HepG2 (cell line): ENCODE measurements at regions not wholly inside any gene's neighbourhood (a gene's known extent, or its start where the extent isn't known, plus 50 kb on each side); places are given as distances from the start of the nearest gene placed in this dataset.
A peak's percentile ranks its signal among the peaks of the same experiment; 100 is the strongest.

Experiments
- ATAC-seq: fragments of 200-7000 bp; cut with Tn5 transposase; 3 replicates; pipeline ENCODE4 v1.9.1; 2020; ENCODE audit warnings: mild to moderate bottlenecking, moderate library complexity
- BruUV-seq: library from RNA; stranded (reverse); fragments of 400-500 nt; replicated peaks from 2 replicates; lab custom pipeline; 2021; lab: Mats Ljungman, UMichigan
- CTCF ChIA-PET: fragments of 300-600 bp; formaldehyde crosslinking; extraction: SDS; loops from one replicate; lab custom pipeline; 2021; ENCODE audit warnings: low total read pairs, inconsistent platforms, low intra/inter-chr PET ratio; lab: Yijun Ruan, JAX
- POLR2A ChIA-PET: fragments of 350-600 bp; sonication (Branson Sonifier 250); formaldehyde crosslinking; loops from one replicate; lab custom pipeline; 2020; ENCODE audit warnings: antibody characterized with exemption, inconsistent platforms; lab: Yijun Ruan, JAX
- DNase-seq: peaks from one replicate; pipeline ENCODE4 v3.0.0-alpha.2; 2015; ENCODE audit warnings: low spot score
- FAIRE-seq: peaks from 3 replicates; lab custom pipeline; 2011; peaks lifted over from hg19 to GRCh38; lab: Jason Lieb, UNC
- H2AFZ ChIP-seq: one replicate; pipeline ENCODE4 v1.6.1; 2011; ENCODE audit warnings: low read length, inconsistent platforms
- H3K27ac ChIP-seq: fragments of 300-600 bp; 3 replicates; pipeline ENCODE4 v1.8.0; 2011; ENCODE audit warnings: mixed run types, mild to moderate bottlenecking, mixed read lengths, low read length, inconsistent platforms; ENCODE audit not compliant: insufficient read depth; ENCODE audit errors: extremely low read length
- H3K27me3 ChIP-seq, 2 experiments: fragments of 200-600 bp in 1 of 2; 2 replicates in 1 of 2; 3 replicates in 1 of 2; pipeline versions ENCODE4 v1.6.0 to v1.8.0; 2011; ENCODE audit warnings: low read length in 2 of 2, mild to moderate bottlenecking in 2 of 2, moderate library complexity in 2 of 2, inconsistent platforms in 1 of 2; ENCODE audit not compliant: insufficient read depth in 2 of 2, control insufficient read depth in 1 of 2
- H3K36me3 ChIP-seq, 2 experiments: fragments of 200-600 bp in 1 of 2; replicated peaks in 1 of 2; 2 replicates in 1 of 2; 3 replicates in 1 of 2; pipeline versions ENCODE4 v1.5.1 to v1.8.0; 2011; ENCODE audit warnings: low read length in 2 of 2, inconsistent platforms in 1 of 2; ENCODE audit not compliant: insufficient read depth in 2 of 2, control insufficient read depth in 1 of 2
- H3K4me1 ChIP-seq: 2 replicates; pipeline ENCODE4 v1.5.1; 2012; ENCODE audit warnings: low read length, inconsistent platforms; ENCODE audit not compliant: insufficient read depth
- H3K4me2 ChIP-seq: 2 replicates; pipeline ENCODE4 v1.6.0; 2011; ENCODE audit warnings: low read depth, low read length, inconsistent platforms
- H3K4me3 ChIP-seq, 3 experiments: fragments of 200-600 bp in 1 of 3; sonication (generic), shearing (Covaris generic) in 1 of 3; replicated peaks in 1 of 3; 2 replicates each; pipeline ENCODE4 v1.5.1; 2011 to 2016; ENCODE audit warnings: low read length in 3 of 3, inconsistent platforms in 2 of 3, low read depth in 2 of 3, mild to moderate bottlenecking in 2 of 3, control low read depth in 1 of 3, mixed read lengths in 1 of 3; ENCODE audit not compliant: insufficient read depth in 1 of 3
- H3K79me2 ChIP-seq: one replicate; pipeline ENCODE4 v1.6.1; 2011; ENCODE audit warnings: low read length, inconsistent platforms; ENCODE audit not compliant: insufficient read depth
- H3K9ac ChIP-seq: 2 replicates; pipeline ENCODE4 v1.6.0; 2011; ENCODE audit warnings: mild to moderate bottlenecking, low read depth, low read length, inconsistent platforms; ENCODE audit not compliant: insufficient read depth
- H3K9me3 ChIP-seq: 2 replicates; pipeline ENCODE4 v1.5.1; 2012; ENCODE audit warnings: mild to moderate bottlenecking, low read length
- H4K20me1 ChIP-seq: 2 replicates; pipeline ENCODE4 v1.6.0; 2011; ENCODE audit warnings: inconsistent platforms, mild to moderate bottlenecking, low read length, moderate library complexity; ENCODE audit not compliant: insufficient read depth
- IKZF5 ChIP-seq: IDR thresholded peaks from 2 replicates; pipeline ENCODE4 v1.6.1; 2018; ENCODE audit warnings: missing genetic modification reagents, mild to moderate bottlenecking, missing compliant biosample characterization
- KAT8 ChIP-seq: IDR thresholded peaks from 2 replicates; pipeline ENCODE4 v1.6.1; 2016; ENCODE audit warnings: missing genetic modification reagents, missing compliant biosample characterization
- MAFK ChIP-seq, 2 experiments: IDR thresholded peaks in 1 of 2; conservative IDR thresholded peaks in 1 of 2; 2 replicates each; pipeline ENCODE4 v1.6.1; 2011; ENCODE audit warnings: improper control_type of control experiment in 2 of 2, low read length in 2 of 2
- SAFB2 ChIP-seq: sonication (generic); formaldehyde crosslinking; IDR thresholded peaks from 2 replicates; pipeline ENCODE4 v1.5.1; 2020; ENCODE audit warnings: missing genetic modification reagents, low read depth, mild to moderate bottlenecking, borderline replicate concordance
- SIX4 ChIP-seq: sonication (generic); formaldehyde crosslinking; IDR thresholded peaks from 2 replicates; pipeline ENCODE4 v1.4.0; 2020; ENCODE audit warnings: missing genetic modification reagents
- U2AF1 ChIP-seq: fragments of 200-400 bp; formaldehyde crosslinking; optimal IDR thresholded peaks from 2 replicates; pipeline ENCODE3; 2017; ENCODE audit warnings: mild to moderate bottlenecking, low read depth, low read length
- ZFP37 ChIP-seq: sonication (generic); formaldehyde crosslinking; IDR thresholded peaks from 2 replicates; pipeline ENCODE4 v1.4.0; 2020; ENCODE audit warnings: missing genetic modification reagents, borderline replicate concordance
- ZNF780A ChIP-seq: sonication (generic); formaldehyde crosslinking; IDR thresholded peaks from 2 replicates; pipeline ENCODE4 v1.8.0; 2022; ENCODE audit warnings: mild to moderate bottlenecking, missing genetic modification reagents, moderate library complexity
- ZNF792 ChIP-seq: IDR thresholded peaks from 2 replicates; pipeline ENCODE4 v1.6.1; 2016
- WGBS: methylation state at CpG from one replicate; pipeline ENCODE4 v1.1.6; 2017; ENCODE audit warnings: low lambda C conversion rate; 5-methylcytosine and 5-hydroxymethylcytosine counted together
- in situ Hi-C: cut with HindIII; loops from 2 replicates; pipeline ENCODE4 v1.10.0; 2017; ENCODE audit warnings: low pct_unique_long_range_greater_than_20kb; ENCODE audit not compliant: extremely low pct_ligation_motif_present
- intact Hi-C: fragments of 100-400 bp; cut with micrococcal nuclease; formaldehyde crosslinking; loops from one replicate; pipeline ENCODE4 v1.10.0; 2022; ENCODE audit not compliant: unreplicated experiment
- TF ChIP-seq, protein P1 (sequence below): sonication (generic); formaldehyde crosslinking; conservative IDR thresholded peaks from 2 replicates; pipeline ENCODE4 v1.8.0; 2022; ENCODE audit warnings: mild to moderate bottlenecking, moderate library complexity, missing genetic modification reagents

- ATAC-seq = no peak
- 3% methylated on average over 2 of the region's 2 CpGs for WGBS
- TF ChIP-seq SAFB2 (CRISPR knock-in tag) (no peak), ZNF780A (no peak), ZNF792 (CRISPR knock-in tag) (no peak), U2AF1 (no peak), ZFP37 (no peak), SIX4 (CRISPR knock-in tag) (no peak)
- Histone ChIP-seq H3K4me1 (no peaks in the 10 kb centered on the region), H3K36me3 (no peaks in the 10 kb centered on the region), H2AFZ (no peak overlapping the region), H3K79me2 (no peaks in the 10 kb centered on the region), H3K27me3 (no peaks in the 10 kb centered on the region), H3K9me3 (peaks cover 85% of the 10 kb centered on the region), H3K9ac (no peak overlapping the region), H3K4me2 (no peak overlapping the region), H3K27ac (no peak overlapping the region), H3K4me3 (no peak overlapping the region), H4K20me1 (no peaks in the 10 kb centered on the region)
- no peak for DNase-seq
- FAIRE-seq = no peak
- intact Hi-C loops (no loop called here), in situ Hi-C loops (no loop called here)
- ChIA-PET POLR2A (no interaction called here), CTCF (no interaction called here)
- BruUV-seq = no TSS peak
Observed at GRCh38 chr3:21331321-21331720, 419.7 kb downstream of the ZNF385D start.

- Histone ChIP-seq H3K79me2 (no peaks in the 10 kb centered on the region), H3K27me3 (no peaks in the 10 kb centered on the region), H3K36me3 (no peaks in the 10 kb centered on the region), H2AFZ (no peak overlapping the region), H3K4me3 (no peak overlapping the region), H3K9ac (no peak overlapping the region), H3K9me3 (peaks cover 82% of the 10 kb centered on the region), H4K20me1 (no peaks in the 10 kb centered on the region), H3K4me1 (no peaks in the 10 kb centered on the region), H3K27ac (no peak overlapping the region), H3K4me2 (no peak overlapping the region)
- 0% methylated on average over 2 of the region's 2 CpGs for WGBS
- ChIA-PET POLR2A (no interaction called here), CTCF (no interaction called here)
- TF ChIP-seq KAT8 (CRISPR knock-in tag) (no peak), MAFK (conservative IDR thresholded peaks at IDR 0.05 in 1 of 2, IDR thresholded peaks at IDR 0.05 in 1 of 2; ENCODE audit: low read length in 2 of 2) (peak in 1 of 2 experiments; percentile 72; a peak in 3 of 4 replicates), IKZF5 (CRISPR knock-in tag) (no peak)
- TF ChIP-seq, protein P1, sequence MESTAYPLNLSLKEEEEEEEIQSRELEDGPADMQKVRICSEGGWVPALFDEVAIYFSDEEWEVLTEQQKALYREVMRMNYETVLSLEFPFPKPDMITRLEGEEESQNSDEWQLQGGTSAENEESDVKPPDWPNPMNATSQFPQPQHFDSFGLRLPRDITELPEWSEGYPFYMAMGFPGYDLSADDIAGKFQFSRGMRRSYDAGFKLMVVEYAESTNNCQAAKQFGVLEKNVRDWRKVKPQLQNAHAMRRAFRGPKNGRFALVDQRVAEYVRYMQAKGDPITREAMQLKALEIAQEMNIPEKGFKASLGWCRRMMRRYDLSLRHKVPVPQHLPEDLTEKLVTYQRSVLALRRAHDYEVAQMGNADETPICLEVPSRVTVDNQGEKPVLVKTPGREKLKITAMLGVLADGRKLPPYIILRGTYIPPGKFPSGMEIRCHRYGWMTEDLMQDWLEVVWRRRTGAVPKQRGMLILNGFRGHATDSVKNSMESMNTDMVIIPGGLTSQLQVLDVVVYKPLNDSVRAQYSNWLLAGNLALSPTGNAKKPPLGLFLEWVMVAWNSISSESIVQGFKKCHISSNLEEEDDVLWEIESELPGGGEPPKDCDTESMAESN (CRISPR knock-in tag) = no peak
- ATAC-seq (no peak), FAIRE-seq (no peak), DNase-seq (no peak)
- in situ Hi-C loops = no loop called here
- intact Hi-C loops = no loop called here
- BruUV-seq = no TSS peak
Observed at GRCh38 chr3:21330293-21330692, 420.7 kb downstream of the ZNF385D start.
